Neural crest cell (in vitro differentiated cells): ENCODE measurements at regions not wholly inside any gene's neighbourhood (a gene's known extent, or its start where the extent isn't known, plus 50 kb on each side); places are given as distances from the start of the nearest gene placed in this dataset.
"Not testable (repeated sequence)": the region's sequence is repeated elsewhere in the genome, so short reads cannot be mapped to it uniquely, and the experiment has no call there.

Source experiments
- DNase-seq: peaks from one replicate; pipeline ENCODE4 v3.0.0; 2021; ENCODE audit warnings: low read depth, mixed read lengths, low spot score
- H3K27ac Mint-ChIP-seq: one replicate; pipeline ENCODE4 v1.8.0; 2021; ENCODE audit warnings: mild to moderate bottlenecking, mixed read lengths; ENCODE audit not compliant: unreplicated experiment
- H3K27me3 Mint-ChIP-seq: 2 replicates; pipeline ENCODE4 v1.8.0; 2021; ENCODE audit warnings: low read depth, mild to moderate bottlenecking, mixed read lengths
- H3K36me3 Mint-ChIP-seq: 2 replicates; pipeline ENCODE4 v1.8.0; 2021; ENCODE audit warnings: low read depth, mild to moderate bottlenecking, mixed read lengths
- H3K4me1 Mint-ChIP-seq: 2 replicates; pipeline ENCODE4 v1.8.0; 2021; ENCODE audit warnings: mixed read lengths
- H3K4me3 Mint-ChIP-seq: one replicate; pipeline ENCODE4 v1.8.0; 2021; ENCODE audit warnings: mild to moderate bottlenecking, mixed read lengths
- H3K9me3 Mint-ChIP-seq: 2 replicates; pipeline ENCODE4 v1.8.0; 2021; ENCODE audit warnings: mixed read lengths
- CTCF ChIP-seq: fragments of 200-600 bp; sonication (generic); conservative IDR thresholded peaks from 2 replicates; pipeline ENCODE4 v1.5.0; 2021; ENCODE audit warnings: antibody characterized with exemption, mild to moderate bottlenecking

GRCh38 chr2:187654535-187654934 is 100.3 kb upstream of the TFPI start:
- no peak for TF ChIP-seq CTCF
- Mint-ChIP-seq H3K27me3 (no peaks in the 10 kb centered on the region), H3K4me1 (no peaks in the 10 kb centered on the region), H3K36me3 (no peaks in the 10 kb centered on the region), H3K4me3 (no peak overlapping the region), H3K27ac (no peak overlapping the region), H3K9me3 (no peaks in the 10 kb centered on the region)
- DNase-seq = no peak

DNA sequence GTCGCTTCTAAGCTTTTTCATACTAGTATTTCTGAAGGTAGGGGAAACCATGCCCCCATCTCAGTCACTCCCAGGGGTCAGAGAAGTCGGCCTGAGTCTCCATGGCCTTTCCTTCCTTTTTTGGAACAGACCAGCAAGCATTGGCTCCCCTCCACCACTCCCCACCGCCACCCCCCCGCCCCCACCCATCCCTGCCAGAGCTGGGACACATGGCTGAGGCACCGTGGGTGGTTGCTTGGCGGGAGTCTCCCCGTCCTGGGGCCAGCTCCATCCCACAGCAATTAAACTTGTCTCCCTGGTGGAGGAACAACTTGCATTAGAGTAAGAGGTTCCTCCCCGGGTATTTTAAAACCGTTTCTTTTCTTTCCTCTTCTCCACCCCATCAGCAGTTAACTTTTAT is 100.8 kb upstream of the TFPI start:
- DNase-seq = no peak
- no peak overlapping the region for H3K27ac Mint-ChIP-seq
- no peaks in the 10 kb centered on the region for H3K27me3 Mint-ChIP-seq
- TF ChIP-seq CTCF = no peak
- no peaks in the 10 kb centered on the region for H3K36me3 Mint-ChIP-seq
- no peak overlapping the region for H3K4me3 Mint-ChIP-seq
- H3K9me3 Mint-ChIP-seq = no peaks in the 10 kb centered on the region
- no peaks in the 10 kb centered on the region for H3K4me1 Mint-ChIP-seq

- TF ChIP-seq CTCF = no peak
- Mint-ChIP-seq H3K27me3 (no peaks in the 10 kb centered on the region), H3K27ac (no peak overlapping the region), H3K4me3 (no peak overlapping the region), H3K4me1 (no peaks in the 10 kb centered on the region), H3K9me3 (peaks cover 3% of the 10 kb centered on the region), H3K36me3 (no peaks in the 10 kb centered on the region)
- DNase-seq = no peak
Observed at GRCh38 chr2:187656123-187656522, 101.9 kb upstream of the TFPI start.

DNA sequence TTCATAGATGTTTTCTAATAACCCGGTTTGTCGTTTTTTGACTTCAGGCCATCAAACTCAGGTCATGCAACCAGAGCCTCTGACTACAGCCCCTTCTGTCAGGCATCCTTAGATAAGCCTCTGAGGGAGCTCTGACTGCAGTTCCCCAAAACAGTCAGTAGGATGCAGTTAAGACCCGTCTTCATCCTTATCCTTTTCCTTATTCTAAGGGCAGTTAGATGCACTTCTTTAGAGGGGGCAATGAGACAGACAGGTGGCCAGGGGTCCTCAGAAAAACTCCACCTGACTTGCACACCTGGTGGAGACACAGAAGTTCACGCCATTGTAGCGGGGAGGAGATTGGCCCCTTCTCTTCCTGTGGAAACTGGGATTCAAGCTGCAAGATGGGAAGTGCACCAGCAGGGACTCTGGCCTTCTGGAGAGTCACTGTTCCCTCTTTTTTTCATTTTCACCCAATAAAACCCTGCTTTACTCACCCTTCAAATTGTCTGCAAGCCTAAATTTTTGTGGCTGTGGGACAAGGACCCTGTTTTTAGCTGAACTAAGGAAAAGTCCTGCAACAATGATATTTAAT is 104.8 kb upstream of the TFPI start:
- peak; percentile 49 for TF ChIP-seq CTCF
- Mint-ChIP-seq H3K4me1 (no peaks in the 10 kb centered on the region), H3K9me3 (peaks cover 3% of the 10 kb centered on the region), H3K27me3 (no peaks in the 10 kb centered on the region), H3K27ac (no peak overlapping the region), H3K4me3 (no peak overlapping the region), H3K36me3 (no peaks in the 10 kb centered on the region)
- DNase-seq = no peak

- not testable (repeated sequence) for H3K36me3 Mint-ChIP-seq, H3K4me3 Mint-ChIP-seq, H3K9me3 Mint-ChIP-seq, H3K27ac Mint-ChIP-seq, H3K4me1 Mint-ChIP-seq, DNase-seq
- peaks cover 21% of the 10 kb centered on the region for H3K27me3 Mint-ChIP-seq
Observed at GRCh38 chr2:187676050-187676449, 121.8 kb upstream of the TFPI start.

- no peaks in the 10 kb centered on the region for H3K4me1 Mint-ChIP-seq
- H3K27ac Mint-ChIP-seq = no peak overlapping the region
- H3K9me3 Mint-ChIP-seq = no peaks in the 10 kb centered on the region
- H3K36me3 Mint-ChIP-seq = no peaks in the 10 kb centered on the region
- no peak for DNase-seq
- peaks cover 7% of the 10 kb centered on the region for H3K27me3 Mint-ChIP-seq
- TF ChIP-seq CTCF = no peak
- no peak overlapping the region for H3K4me3 Mint-ChIP-seq
Observed at GRCh38 chr2:187679454-187679853, 125.2 kb upstream of the TFPI start.
